GM21381 (cell line): ENCODE measurements at regions not wholly inside any gene's neighbourhood (a gene's known extent, or its start where the extent isn't known, plus 50 kb on each side); places are given as distances from the start of the nearest gene placed in this dataset.
"Not testable (repeated sequence)": the region's sequence is repeated elsewhere in the genome, so short reads cannot be mapped to it uniquely, and the experiment has no call there.

Experiments used
- ATAC-seq: cut with Tn5 transposase; IDR thresholded peaks from one replicate; pipeline ENCODE4 v1.9.1; 2021; ENCODE audit warnings: mild to moderate bottlenecking, moderate library complexity; ENCODE audit not compliant: unreplicated experiment

- no peak for ATAC-seq
Measured at GRCh38 chr6:26257272-26257671, 107.7 kb upstream of the BTN3A2 start.

- ATAC-seq, result no peak
Measured at GRCh38 chr6:26258212-26258977, 106.6 kb upstream of the BTN3A2 start.

DNA sequence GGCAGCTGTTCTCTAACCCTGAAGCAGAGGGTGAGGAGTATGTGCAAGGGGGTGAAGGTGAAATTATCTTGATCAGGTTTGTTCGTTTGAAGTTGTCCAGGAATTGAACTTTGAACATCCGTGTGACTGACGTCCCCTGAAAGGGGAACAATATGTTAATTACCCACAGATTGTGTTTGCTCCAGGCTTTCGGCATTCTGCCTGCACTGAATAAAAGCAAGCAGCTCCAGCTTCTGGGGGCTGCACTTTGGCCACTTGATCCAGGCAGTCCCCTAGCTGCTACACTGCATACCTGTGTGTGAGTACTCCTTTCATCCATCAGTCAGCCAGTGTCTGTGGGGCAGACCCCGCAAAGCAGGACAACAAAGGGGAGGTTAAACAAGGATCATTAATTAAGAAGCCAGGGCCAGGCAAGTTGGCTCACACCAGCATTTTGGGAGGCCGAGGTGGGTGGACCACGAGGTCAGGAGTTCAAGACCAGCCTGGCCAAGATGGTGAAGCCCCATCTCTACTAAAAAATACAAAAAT is 104.8 kb upstream of the BTN3A2 start:
- ATAC-seq, result no peak

- no peak for ATAC-seq
Measured at GRCh38 chr6:26260725-26261490, 104.1 kb upstream of the BTN3A2 start.

DNA sequence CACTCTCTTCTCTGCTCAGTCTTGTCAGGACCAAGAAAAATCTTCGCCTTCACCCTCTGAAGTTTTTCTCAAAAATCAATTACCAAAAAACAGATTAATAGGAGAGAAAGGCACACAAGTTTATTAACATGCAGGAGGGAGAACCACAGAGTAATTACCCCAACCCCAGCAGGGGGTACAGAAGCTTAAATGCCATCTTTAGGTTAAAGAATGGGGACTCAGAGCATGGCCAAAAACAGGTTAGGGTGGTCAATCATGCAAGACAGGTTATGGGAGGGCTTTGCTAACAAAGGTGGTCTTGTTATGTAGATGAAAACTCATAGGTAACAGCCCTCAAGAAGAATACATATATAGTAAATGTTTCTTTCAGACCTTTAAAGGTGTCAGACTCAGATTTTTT is 100.5 kb upstream of the BTN3A2 start:
- no peak for ATAC-seq

DNA sequence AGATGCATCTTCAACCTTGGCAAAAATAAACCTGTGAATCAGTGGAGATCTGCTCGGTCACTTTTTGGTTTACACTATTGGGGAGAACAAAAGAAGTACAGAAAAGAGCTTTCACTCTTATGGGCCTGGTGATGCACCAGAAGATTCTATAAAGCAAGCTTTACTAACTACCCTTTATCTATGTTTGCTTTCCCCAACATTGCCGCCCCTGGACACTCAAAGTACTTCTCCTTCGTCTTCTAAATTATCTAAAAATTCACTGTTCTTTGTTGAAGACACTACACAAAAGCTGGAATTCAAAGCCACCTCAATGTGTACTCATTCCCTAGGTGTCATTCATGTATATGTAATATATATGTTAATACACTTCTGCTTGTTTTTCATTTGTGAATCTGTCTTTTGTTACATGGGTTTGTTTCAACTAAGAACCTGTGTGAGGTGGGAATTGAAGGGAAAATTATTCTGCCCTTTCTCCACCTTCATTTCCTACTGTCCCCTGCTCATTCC is 97.9 kb upstream of the BTN3A2 start:
- no peak for ATAC-seq

GRCh38 chr6:26268659-26269402 is 96.2 kb upstream of the BTN3A2 start:
- no peak for ATAC-seq

DNA sequence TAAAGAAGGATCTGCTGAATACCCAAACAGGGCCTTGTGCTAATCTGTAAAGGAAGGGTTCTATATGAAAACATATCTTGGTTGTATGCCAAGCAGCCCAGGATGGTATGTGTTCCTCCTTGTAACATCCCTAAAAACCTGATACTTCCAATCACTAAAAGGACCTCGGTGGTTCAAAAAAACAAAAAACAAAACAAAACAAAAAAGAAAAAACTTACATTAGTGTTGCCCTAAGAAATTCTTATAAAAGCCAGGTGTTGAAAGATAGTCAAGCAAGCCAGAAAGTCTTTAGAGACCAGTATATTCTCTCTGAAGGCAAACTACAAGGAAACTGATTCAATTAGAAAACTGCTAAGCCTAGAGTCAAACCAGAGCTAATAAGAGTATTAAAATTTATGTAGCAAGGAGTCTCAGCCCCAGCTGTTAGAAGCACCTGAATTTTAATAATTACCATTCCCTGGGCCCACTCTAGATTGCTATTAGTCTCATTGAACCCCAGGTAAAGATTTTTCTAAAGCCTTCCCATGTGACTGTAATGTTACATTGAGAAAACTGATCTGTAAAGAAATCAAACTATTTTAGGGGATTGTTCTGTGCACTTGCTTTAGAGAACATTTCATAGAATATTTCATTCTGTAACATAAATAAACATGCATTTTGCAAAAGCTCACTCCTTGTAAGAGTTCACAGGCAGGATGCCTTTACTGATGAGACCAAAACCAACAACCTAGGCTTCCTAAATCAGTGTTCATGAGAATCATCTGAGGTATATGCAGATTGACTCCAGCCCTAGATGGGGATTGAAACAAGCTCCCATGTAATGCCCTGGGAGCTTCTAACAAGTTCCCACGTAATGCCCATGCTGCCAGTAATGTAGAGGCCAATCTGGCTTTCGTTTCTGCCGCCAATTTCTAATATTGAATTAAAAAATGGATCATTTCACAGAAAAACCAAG is 95.2 kb upstream of the BTN3A2 start:
- ATAC-seq, result no peak

- no peak for ATAC-seq
Measured at GRCh38 chr6:26270486-26270861, 94.5 kb upstream of the BTN3A2 start.

- peak; percentile 32 for ATAC-seq
Measured at GRCh38 chr6:26270903-26271667, 93.9 kb upstream of the BTN3A2 start.

DNA sequence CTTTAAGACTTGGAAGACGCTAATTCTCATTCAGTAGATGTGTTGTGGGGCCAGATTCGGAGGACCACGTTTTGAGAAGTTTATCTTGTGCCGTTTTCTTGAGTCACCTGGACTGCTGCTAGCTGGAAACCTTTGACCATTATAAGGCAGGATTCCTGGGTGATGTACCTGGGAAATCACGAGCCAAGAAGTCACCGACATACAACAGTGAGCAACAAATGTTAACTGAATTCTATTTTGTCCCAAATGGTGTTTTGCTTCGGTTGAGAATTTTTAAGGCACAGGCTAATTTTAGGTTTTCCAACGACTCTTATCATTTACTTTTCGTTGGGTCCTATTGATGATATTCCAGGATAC is 93.4 kb upstream of the BTN3A2 start:
- ATAC-seq, result no peak

DNA sequence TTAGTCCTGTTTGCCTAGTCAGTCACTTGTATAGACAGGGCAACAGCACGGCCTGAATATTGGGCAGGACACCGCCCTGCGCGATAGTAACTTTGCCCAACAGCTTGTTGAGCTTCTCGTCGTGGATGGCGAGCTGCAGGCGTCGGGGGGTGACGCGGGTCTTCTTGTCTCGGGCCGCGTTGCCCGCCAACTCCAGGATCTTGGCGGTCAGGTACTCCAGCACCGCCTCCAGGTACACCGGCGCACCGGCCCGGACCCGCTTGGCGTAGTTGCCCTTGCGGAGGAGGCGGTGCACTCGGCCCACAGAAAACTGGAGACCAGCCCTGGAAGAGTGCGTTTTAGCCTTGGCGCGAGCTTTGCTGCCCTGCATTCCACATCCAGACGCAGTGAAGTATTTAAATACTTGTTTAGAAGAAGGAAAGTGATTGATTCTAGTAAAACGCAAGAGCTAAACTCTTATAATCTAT is 92.8 kb upstream of the BTN3A2 start:
- no peak for ATAC-seq

DNA sequence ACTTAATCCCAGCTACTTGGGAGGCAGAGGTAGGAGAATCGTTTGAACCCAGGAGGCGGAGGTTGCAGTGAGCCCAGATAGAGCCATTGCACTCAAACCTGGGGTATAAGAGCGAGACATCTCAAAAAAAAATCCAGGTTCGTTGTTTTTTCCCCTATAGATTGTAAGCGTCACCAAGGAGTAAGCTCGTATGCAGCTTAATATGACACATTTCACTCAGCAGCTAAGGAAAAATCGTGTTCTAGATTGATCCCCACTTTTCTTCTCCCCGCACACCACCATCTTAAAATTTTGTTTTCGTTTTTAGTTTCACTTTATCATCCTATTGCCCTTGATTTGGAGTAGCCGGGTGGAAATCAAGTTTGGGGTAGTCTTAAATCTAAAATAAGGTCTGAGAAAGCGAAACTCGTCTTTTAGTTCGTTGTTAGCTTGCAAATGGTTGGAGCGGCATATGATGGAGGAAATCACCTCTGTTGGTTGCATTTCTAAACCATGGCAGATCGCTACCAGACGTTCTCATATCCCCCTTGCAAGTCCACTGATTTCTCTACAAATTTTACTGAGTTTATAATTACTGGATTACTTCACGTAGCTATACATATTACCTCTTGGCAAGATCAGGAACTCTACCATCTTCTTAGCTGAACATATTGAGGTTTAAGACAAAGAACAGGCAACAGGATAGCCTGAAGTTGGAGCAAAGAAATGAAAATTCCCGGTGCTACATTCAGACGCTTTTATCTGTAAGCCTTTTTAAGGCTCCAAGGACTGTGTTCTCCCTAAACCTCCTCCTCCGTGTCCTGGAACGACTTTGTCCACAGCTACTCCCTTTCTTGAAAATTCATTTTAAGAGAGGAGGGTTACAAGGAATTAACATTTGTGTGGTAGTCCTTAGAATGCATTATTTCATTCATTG is 91.1 kb upstream of the BTN3A2 start:
- ATAC-seq, result no peak

DNA sequence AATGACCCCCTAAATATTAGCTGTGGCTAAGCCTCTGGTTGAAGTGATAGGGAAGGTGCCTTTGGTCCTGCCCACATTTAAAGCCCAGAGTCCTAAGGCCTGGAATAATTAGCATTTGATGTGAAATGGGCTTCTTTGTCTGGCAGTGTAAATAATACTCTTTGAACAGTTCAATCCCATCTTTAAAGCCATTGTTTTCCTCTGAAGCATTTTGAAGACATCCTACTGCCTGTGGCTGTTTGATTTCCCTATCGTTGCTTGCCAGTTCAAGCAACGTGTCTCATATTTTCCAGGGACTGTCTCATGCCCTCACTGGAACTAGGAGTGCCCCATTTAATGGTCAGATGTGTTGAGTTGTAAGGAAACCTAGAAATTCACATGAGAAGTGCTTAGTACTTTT is 89.3 kb upstream of the BTN3A2 start:
- ATAC-seq, result no peak

GRCh38 chr6:26276841-26277648 is 88.0 kb upstream of the BTN3A2 start:
- no peak for ATAC-seq

DNA sequence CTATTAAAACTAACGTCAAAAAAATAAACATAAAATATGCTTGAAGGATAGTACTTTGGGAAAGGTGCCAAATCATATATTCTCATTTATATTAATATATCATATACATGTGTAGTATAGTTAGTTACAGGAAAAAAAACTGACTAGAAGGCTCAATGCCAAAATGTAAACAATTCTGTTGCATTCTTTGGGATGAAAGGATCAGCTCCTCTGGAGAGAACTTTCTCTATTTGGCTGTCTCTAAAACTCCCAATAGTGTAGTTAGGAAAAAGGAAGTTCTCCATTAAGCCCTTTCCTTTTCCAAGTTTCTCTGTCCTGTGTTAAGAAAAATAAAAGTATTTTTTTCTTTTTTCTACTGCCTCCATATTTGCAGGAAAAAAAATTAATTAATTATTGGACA is 86.5 kb upstream of the BTN3A2 start:
- no peak for ATAC-seq

GRCh38 chr6:26279371-26279770 is 85.6 kb upstream of the BTN3A2 start:
- ATAC-seq, result not testable (repeated sequence)

DNA sequence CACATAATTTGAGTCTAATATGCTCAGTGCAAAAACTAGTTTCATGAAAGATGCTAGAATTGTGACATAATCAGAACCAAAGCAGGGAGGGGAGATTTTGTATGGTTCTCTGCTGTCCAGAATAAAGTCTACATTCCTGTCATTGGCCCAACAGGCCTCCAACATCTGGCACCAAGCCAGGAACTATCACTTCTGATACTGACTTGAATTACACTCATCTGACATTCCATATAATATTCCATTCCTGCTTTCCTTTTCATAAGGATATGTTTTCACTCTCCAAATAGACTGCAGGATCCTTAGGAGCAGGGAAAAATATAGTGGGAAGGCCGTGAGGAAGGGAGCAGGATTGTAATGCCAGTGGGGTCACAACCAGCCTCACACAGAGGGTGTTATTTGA is 84.6 kb upstream of the BTN3A2 start:
- no peak for ATAC-seq
